Erythroblast (primary cell): ENCODE measurements at regions not wholly inside any gene's neighbourhood (a gene's known extent, or its start where the extent isn't known, plus 50 kb on each side); places are given as distances from the start of the nearest gene placed in this dataset.

Experiments
- GATA1 ChIP-seq: IDR thresholded peaks from 2 replicates; pipeline ENCODE4 v1.6.1; 2011; ENCODE audit warnings: low read depth, mild to moderate bottlenecking, control low read depth, low read length, moderate library complexity
- POLR2A ChIP-seq: IDR thresholded peaks from 2 replicates; pipeline ENCODE4 v1.6.1; 2011; ENCODE audit warnings: mild to moderate bottlenecking, low read length

- no peak for TF ChIP-seq POLR2A
- no peak for TF ChIP-seq GATA1
Observed at GRCh38 chr5:89583534-89583933, 700.5 kb upstream of the MEF2C start.
